Mucosa of descending colon (tissue), 3 donors: ENCODE measurements at regions not wholly inside any gene's neighbourhood (a gene's known extent, or its start where the extent isn't known, plus 50 kb on each side); places are given as distances from the start of the nearest gene placed in this dataset.

Experiments
- ATAC-seq: fragments of 200-7000 bp; cut with Tn5 transposase; one replicate; pipeline ENCODE4 v1.9.1; 2020; ENCODE audit warnings: mild to moderate bottlenecking, moderate library complexity
- DNase-seq, 3 donors: peaks; one replicate each; pipeline ENCODE4 v3.0.0-alpha.2; 2020
- H3K36me3 ChIP-seq: fragments of 200-600 bp; one replicate; pipeline ENCODE4 v1.8.0; 2021; ENCODE audit warnings: low read depth, mild to moderate bottlenecking
- H3K4me1 ChIP-seq: fragments of 200-600 bp; one replicate; pipeline ENCODE4 v1.8.0; 2021; ENCODE audit warnings: low read depth, mild to moderate bottlenecking
- H3K4me3 ChIP-seq: fragments of 200-600 bp; one replicate; pipeline ENCODE4 v1.8.0; 2021; ENCODE audit warnings: mild to moderate bottlenecking
- H3K9me3 ChIP-seq: fragments of 200-600 bp; one replicate; pipeline ENCODE4 v1.8.0; 2021; ENCODE audit warnings: mild to moderate bottlenecking
- CTCF ChIP-seq: fragments of 200-600 bp; IDR thresholded peaks from one replicate; pipeline ENCODE4 v1.8.0; 2022; ENCODE audit warnings: antibody characterized with exemption, mild to moderate bottlenecking
- intact Hi-C, 2 donors: fragments of 100-400 bp; cut with DNase I in 1 of 2; cut with micrococcal nuclease in 1 of 2; formaldehyde crosslinking; loops; one replicate each; pipeline versions ENCODE4 v1.11.0 to v1.11.1; 2022; cut with DNase I, micrococcal nuclease
- donor health status: DM: no; HTN: no; CAD: no; lungs with moderate emphysema.
- donor health status: DM: no; HTN: no; CAD: no.
- donor health status: DM: no; HTN: yes; CAD: no.

- ATAC-seq (no peak), DNase-seq (no peak)
- Histone ChIP-seq H3K4me3 (no peak overlapping the region), H3K36me3 (no peaks in the 10 kb centered on the region), H3K4me1 (no peaks in the 10 kb centered on the region), H3K9me3 (no peaks in the 10 kb centered on the region)
- TF ChIP-seq CTCF = no peak
- intact Hi-C loops = no loop called here
Measured at GRCh38 chr5:99878830-99879229, 656.3 kb upstream of the FAM174A start.

- intact Hi-C loops = no loop called here
- ATAC-seq = no peak
- Histone ChIP-seq H3K9me3 (peaks cover 7% of the 10 kb centered on the region), H3K4me3 (no peak overlapping the region), H3K36me3 (no peaks in the 10 kb centered on the region), H3K4me1 (no peaks in the 10 kb centered on the region)
- TF ChIP-seq CTCF = no peak
- DNase-seq = no peak
Measured at GRCh38 chr5:99866740-99867139, 668.4 kb upstream of the FAM174A start.

DNA sequence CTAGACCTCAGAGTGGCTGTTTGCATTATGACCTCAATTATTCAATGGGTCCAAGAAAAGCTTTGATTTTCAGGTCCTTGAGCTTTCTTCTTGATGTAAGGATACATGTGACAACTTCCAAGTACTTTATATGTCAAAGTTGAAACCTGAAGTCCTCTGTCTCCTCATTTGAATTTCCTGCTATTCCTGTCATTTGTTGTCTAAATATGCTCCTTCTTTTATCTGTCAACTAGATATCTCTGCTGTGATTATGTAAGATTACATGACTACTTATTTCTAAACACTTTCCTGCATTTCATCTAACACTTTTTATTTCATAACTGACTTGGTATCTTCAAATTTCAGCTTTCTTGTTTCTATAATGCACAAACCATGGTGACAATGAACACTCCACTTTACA is 670.0 kb upstream of the FAM174A start:
- H3K36me3 ChIP-seq = no peaks in the 10 kb centered on the region
- intact Hi-C loops = no loop called here

GRCh38 chr5:99835791-99836190 is 699.4 kb upstream of the FAM174A start:
- Histone ChIP-seq H3K36me3 (no peaks in the 10 kb centered on the region), H3K4me3 (no peak overlapping the region), H3K9me3 (no peaks in the 10 kb centered on the region), H3K4me1 (no peaks in the 10 kb centered on the region)
- DNase-seq (no peak), ATAC-seq (no peak)
- intact Hi-C loops = no loop called here
- TF ChIP-seq CTCF = no peak

More for the DNA sequence above, 670.0 kb upstream of the FAM174A start:
- H3K4me1 ChIP-seq = no peaks in the 10 kb centered on the region
- ATAC-seq (no peak), DNase-seq (no peak)
- peaks cover 7% of the 10 kb centered on the region for H3K9me3 ChIP-seq
- TF ChIP-seq CTCF = no peak
- H3K4me3 ChIP-seq = no peak overlapping the region

DNA sequence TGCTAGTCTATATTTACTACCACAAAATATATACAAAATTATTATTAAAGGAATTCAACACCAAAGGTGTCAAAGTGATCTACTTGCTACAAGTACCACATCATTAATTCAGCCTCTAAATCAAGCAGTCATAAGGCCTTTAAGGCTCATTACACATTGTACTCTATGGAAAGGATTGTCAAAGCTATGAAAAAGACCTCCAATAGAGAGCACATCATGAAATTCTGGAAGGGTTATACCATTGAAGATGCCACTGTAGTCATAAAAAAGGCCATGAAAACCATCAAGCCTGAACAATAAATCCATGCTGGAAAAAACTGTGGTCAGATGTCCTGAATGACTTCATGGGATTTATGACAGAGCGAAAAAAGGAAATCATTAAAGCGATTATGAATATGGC is 708.0 kb upstream of the FAM174A start:
- intact Hi-C loops = no loop called here
- ATAC-seq = no peak

More for the DNA sequence above, 708.0 kb upstream of the FAM174A start:
- Histone ChIP-seq H3K36me3 (no peaks in the 10 kb centered on the region), H3K9me3 (no peaks in the 10 kb centered on the region), H3K4me3 (no peak overlapping the region), H3K4me1 (no peaks in the 10 kb centered on the region)
- no peak for DNase-seq
- TF ChIP-seq CTCF = no peak
